ENCODE measurements at regions not wholly inside any gene's neighbourhood (a gene's known extent, or its start where the extent isn't known, plus 50 kb on each side); places are given as distances from the start of the nearest gene placed in this dataset.

GRCh38 chrX:13389501-13389900 lies 69.6 kb upstream of the ATXN3L start:
- CTCF ChIA-PET (ENCODE audit: partially characterized antibody) = no interaction called here
- no peaks in the 10 kb centered on the region for H3K23me2 ChIP-seq (ENCODE audit: low read depth, low read length)
- H2BK20ac ChIP-seq (ENCODE audit: low read length) = no peak overlapping the region
- no peak overlapping the region for H2BK15ac ChIP-seq (ENCODE audit: low read length)
- H2AFZ ChIP-seq (ENCODE audit: low read length) = no peak overlapping the region
- H2AK5ac ChIP-seq (ENCODE audit: low read depth, low read length) = no peak overlapping the region
- no peak overlapping the region for H3K4me2 ChIP-seq (ENCODE audit: insufficient read depth in 1 of 2, low read depth in 2 of 2, low read length in 2 of 2)
- no peaks in the 10 kb centered on the region for H3K27me3 ChIP-seq (replicated peaks in 1 of 4; ENCODE audit: control insufficient read depth in 3 of 4, extremely low read depth in 1 of 4, insufficient read depth in 3 of 4, low read length in 3 of 4)
- H3K36me3 ChIP-seq (ENCODE audit: control insufficient read depth in 2 of 4, insufficient read depth in 4 of 4, low read length in 3 of 4) = no peaks in the 10 kb centered on the region
- no peak overlapping the region for H2BK12ac ChIP-seq (ENCODE audit: low read depth, low read length)
- H3K27ac ChIP-seq (ENCODE audit: low read depth, low read length) = no peak overlapping the region
- no peaks in the 10 kb centered on the region for H3K79me1 ChIP-seq (ENCODE audit: low read depth, low read length)
- WGBS, 2 experiments (ENCODE audit: extremely low coverage in 1 of 2, insufficient coverage in 1 of 2, insufficient read length in 1 of 2, insufficient replicate concordance in 2 of 2, low coverage in 1 of 2, low lambda C conversion rate in 2 of 2, missing lambda C conversion rate in 1 of 2) = 80% methylated on average over 1 of the region's 1 CpG; no CpG with 5 or more reads in 1 of the 2 experiments
- POLR2A ChIA-PET (ENCODE audit: partially characterized antibody) = no interaction called here
- H3K14ac ChIP-seq (ENCODE audit: insufficient read length) = no peak overlapping the region
- H3K56ac ChIP-seq (replicated peaks; ENCODE audit: insufficient read length, low read depth, low read length) = no peak overlapping the region
- H3K4me1 ChIP-seq (replicated peaks in 1 of 4; ENCODE audit: control insufficient read depth in 3 of 4, insufficient read depth in 4 of 4, low read length in 3 of 4) = peaks cover 0 to 3% (median 0%) of the 10 kb centered on the region in 4 experiments; a peak in 1 of 7 replicates
- TF ChIP-seq GTF2F1 (IDR thresholded peaks at IDR 0.05; ENCODE audit: borderline replicate concordance, low read depth, low read length) = no peak
- no peak for TF ChIP-seq CHD1 (IDR thresholded peaks at IDR 0.05; ENCODE audit: low read depth, low read length)
- TF ChIP-seq CBX5 (IDR thresholded peaks at IDR 0.05; ENCODE audit: low read depth, low read length) = no peak
- no peak for TF ChIP-seq BACH1 (IDR thresholded peaks at IDR 0.05; ENCODE audit: low read length)
- TF ChIP-seq SP1 (IDR thresholded peaks at IDR 0.05; ENCODE audit: low read depth, low read length) = no peak
- no peak for TF ChIP-seq RAD21 (IDR thresholded peaks at IDR 0.05 in 1 of 2, conservative IDR thresholded peaks at IDR 0.05 in 1 of 2; ENCODE audit: low read depth in 2 of 2, low read length in 2 of 2)
- TF ChIP-seq RFX5 (IDR thresholded peaks at IDR 0.05; ENCODE audit: borderline replicate concordance, low read depth, low read length) = no peak
- TF ChIP-seq TCF12 (IDR thresholded peaks at IDR 0.05; ENCODE audit: low read depth, low read length) = no peak
- no peak overlapping the region for H3K23ac ChIP-seq (ENCODE audit: insufficient read length)
- no peak overlapping the region for H4K91ac ChIP-seq (replicated peaks; ENCODE audit: insufficient read length, low read length)
- no peaks in the 10 kb centered on the region for H3K9me3 ChIP-seq (ENCODE audit: insufficient read depth in 2 of 2, low read depth in 1 of 2, low read length in 1 of 2)
- H4K5ac ChIP-seq (ENCODE audit: insufficient read length, low read depth, low read length) = no peak overlapping the region
- no peak overlapping the region for H3K4me3 ChIP-seq (ENCODE audit: extremely low read depth in 1 of 4, insufficient read depth in 2 of 4, low read depth in 3 of 4, low read length in 4 of 4)
- H4K20me1 ChIP-seq (replicated peaks in 1 of 2; ENCODE audit: control insufficient read depth in 1 of 2, insufficient read depth in 2 of 2, low read length in 2 of 2) = no peaks in the 10 kb centered on the region
- no peak overlapping the region for H3K18ac ChIP-seq (ENCODE audit: extremely low read depth, low read length)
- no peak overlapping the region for H3K9ac ChIP-seq (replicated peaks in 1 of 4; ENCODE audit: extremely low read depth in 1 of 4, low read depth in 3 of 4, low read length in 3 of 4)
- FAIRE-seq (no peak), DNase-seq (ENCODE audit: low read depth in 1 of 2, low spot score in 2 of 2) (no peak)
- no peaks in the 10 kb centered on the region for H3K79me2 ChIP-seq (ENCODE audit: control insufficient read depth in 1 of 2, insufficient read depth in 2 of 2, low read length in 2 of 2)
- no peak overlapping the region for H2BK120ac ChIP-seq (replicated peaks; ENCODE audit: low read depth, low read length)
- H2BK5ac ChIP-seq (ENCODE audit: low read depth, low read length) = no peak overlapping the region
- H3K4ac ChIP-seq (replicated peaks; ENCODE audit: insufficient read length, low read depth, low read length) = no peak overlapping the region
- no peak overlapping the region for H4K8ac ChIP-seq (ENCODE audit: extremely low read depth, insufficient read depth, low read length)

Data from H1 (cell line).